Caco-2 (cell line): ENCODE measurements at regions not wholly inside any gene's neighbourhood (a gene's known extent, or its start where the extent isn't known, plus 50 kb on each side); places are given as distances from the start of the nearest gene placed in this dataset.

Experiments used
- BruUV-seq: library from RNA; stranded (reverse); fragments of 400-500 nt; replicated peaks from 2 replicates; lab custom pipeline; 2021; lab: Mats Ljungman, UMichigan
- CTCF ChIA-PET: fragments of 300-600 bp; sonication (Branson Sonifier 250); formaldehyde crosslinking; loops from one replicate; lab custom pipeline; 2022; ENCODE audit warnings: antibody characterized with exemption; lab: Charles Lee
- POLR2A ChIA-PET: fragments of 300-600 bp; sonication (Branson Sonifier 250); formaldehyde crosslinking; loops from one replicate; lab custom pipeline; 2022; ENCODE audit warnings: antibody characterized with exemption; lab: Charles Lee
- DNase-seq, 2 experiments: peaks; one replicate each; pipeline versions ENCODE4 v3.0.0 to v3.0.0-alpha.2; 2020 to 2022
- H3K27me3 ChIP-seq: replicated peaks from 2 replicates; pipeline ENCODE4 v1.6.0; 2011; ENCODE audit warnings: low read length; ENCODE audit not compliant: control insufficient read depth, insufficient read depth
- H3K36me3 ChIP-seq: 2 replicates; pipeline ENCODE4 v1.5.1; 2011; ENCODE audit warnings: low read length; ENCODE audit not compliant: control insufficient read depth, insufficient read depth
- H3K4me1 ChIP-seq: fragments of 250-450 bp; sonication (Bioruptor Pico); 2 replicates; pipeline ENCODE4 v1.5.1; 2020; ENCODE audit warnings: mild to moderate bottlenecking
- H3K4me3 ChIP-seq: 2 replicates; pipeline ENCODE4 v1.5.1; 2011; ENCODE audit warnings: low read depth, mild to moderate bottlenecking, control low read depth, low read length
- H3K9me3 ChIP-seq: fragments of 250-450 bp; sonication (Bioruptor Pico); 2 replicates; pipeline ENCODE4 v1.5.1; 2020; ENCODE audit warnings: mild to moderate bottlenecking, moderate library complexity
- H3K27ac Mint-ChIP-seq: one replicate; pipeline ENCODE4 v1.8.0; 2022; ENCODE audit warnings: mixed read lengths; ENCODE audit not compliant: unreplicated experiment
- H3K27me3 Mint-ChIP-seq: one replicate; pipeline ENCODE4 v1.8.0; 2022; ENCODE audit warnings: mixed read lengths; ENCODE audit not compliant: insufficient read depth, unreplicated experiment
- H3K36me3 Mint-ChIP-seq: one replicate; pipeline ENCODE4 v1.8.0; 2022; ENCODE audit warnings: mild to moderate bottlenecking, mixed read lengths; ENCODE audit not compliant: insufficient read depth, unreplicated experiment
- H3K4me1 Mint-ChIP-seq: one replicate; pipeline ENCODE4 v1.8.0; 2022; ENCODE audit warnings: low read depth, mixed read lengths; ENCODE audit not compliant: unreplicated experiment
- H3K4me3 Mint-ChIP-seq: one replicate; pipeline ENCODE4 v1.8.0; 2022; ENCODE audit warnings: mild to moderate bottlenecking, moderate library complexity, mixed read lengths; ENCODE audit not compliant: unreplicated experiment
- H3K9me3 Mint-ChIP-seq: one replicate; pipeline ENCODE4 v1.8.0; 2022; ENCODE audit warnings: mixed read lengths; ENCODE audit not compliant: unreplicated experiment
- intact Hi-C: fragments of 100-400 bp; cut with micrococcal nuclease; formaldehyde crosslinking; loops from one replicate; pipeline ENCODE4 v1.10.0; 2022; ENCODE audit not compliant: unreplicated experiment
- TF ChIP-seq, protein P1 (sequence below), 2 experiments: fragments of 200-600 bp in 1 of 2; IDR thresholded peaks; 1 replicate in 1 of 2; 2 replicates in 1 of 2; pipeline versions ENCODE4 v1.5.1 to v1.8.0; 2011 to 2022; ENCODE audit warnings: antibody characterized with exemption in 1 of 2, control low read depth in 1 of 2, inconsistent platforms in 1 of 2, low read depth in 1 of 2, low read length in 1 of 2, mild to moderate bottlenecking in 1 of 2, moderate library complexity in 1 of 2; ENCODE audit not compliant: insufficient read depth in 1 of 2, severe bottlenecking in 1 of 2, unreplicated experiment in 1 of 2

DNA sequence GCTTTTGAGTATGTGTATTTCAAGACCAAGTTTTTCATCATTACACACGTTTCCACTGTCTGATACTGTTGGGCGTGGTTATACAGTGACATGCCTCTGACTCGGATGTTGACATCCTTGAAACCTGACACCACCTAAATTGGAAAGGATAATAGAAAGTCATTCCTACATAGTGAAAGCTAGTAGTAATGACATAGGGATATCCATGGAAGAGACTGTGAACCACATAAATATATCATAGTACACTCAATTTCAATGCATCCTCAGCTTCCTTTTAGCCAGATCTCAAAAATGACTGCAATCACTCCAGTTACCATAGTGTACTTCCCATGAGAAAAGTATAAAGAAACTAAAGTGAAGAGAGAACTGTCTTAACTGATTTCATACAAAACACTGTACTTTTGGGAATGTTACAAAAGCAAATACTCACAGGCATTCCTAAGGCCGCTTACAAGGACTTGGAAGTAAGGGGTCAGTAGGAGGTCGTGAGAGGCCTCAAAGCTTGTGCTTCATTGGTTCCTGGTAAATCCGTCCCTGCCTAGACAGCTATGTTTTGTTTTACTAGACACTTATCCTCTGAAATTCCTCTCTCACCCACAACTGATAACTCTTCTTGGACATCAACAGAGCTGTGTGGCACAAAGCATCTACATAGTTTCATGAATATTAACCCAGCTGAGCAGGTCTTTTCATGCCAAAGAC is 71.8 kb upstream of the VWDE start:
- H3K4me3 Mint-ChIP-seq: no peak overlapping the region
- Histone ChIP-seq H3K36me3 (no peaks in the 10 kb centered on the region), H3K27me3 (no peaks in the 10 kb centered on the region; the same call in 1 of the 2 replicates), H3K9me3 (no peaks in the 10 kb centered on the region), H3K4me1 (no peaks in the 10 kb centered on the region), H3K4me3 (no peak overlapping the region)
- H3K9me3 Mint-ChIP-seq: no peaks in the 10 kb centered on the region
- no peak overlapping the region for H3K27ac Mint-ChIP-seq
- CTCF ChIA-PET: interaction anchor here (0.6 to 1.5 kb wide), 3 partner anchors 14 to 44 kb away, joined by 3 to 4 read pairs (median 3); no protein-coding TSS in a partner anchor
- no TSS peak for BruUV-seq
- no peak for DNase-seq
- intact Hi-C loops: no loop called here
- peaks cover 11% of the 10 kb centered on the region for H3K27me3 Mint-ChIP-seq
- no peaks in the 10 kb centered on the region for H3K36me3 Mint-ChIP-seq
- POLR2A ChIA-PET: no interaction called here
- H3K4me1 Mint-ChIP-seq: no peaks in the 10 kb centered on the region
- TF ChIP-seq, protein P1, sequence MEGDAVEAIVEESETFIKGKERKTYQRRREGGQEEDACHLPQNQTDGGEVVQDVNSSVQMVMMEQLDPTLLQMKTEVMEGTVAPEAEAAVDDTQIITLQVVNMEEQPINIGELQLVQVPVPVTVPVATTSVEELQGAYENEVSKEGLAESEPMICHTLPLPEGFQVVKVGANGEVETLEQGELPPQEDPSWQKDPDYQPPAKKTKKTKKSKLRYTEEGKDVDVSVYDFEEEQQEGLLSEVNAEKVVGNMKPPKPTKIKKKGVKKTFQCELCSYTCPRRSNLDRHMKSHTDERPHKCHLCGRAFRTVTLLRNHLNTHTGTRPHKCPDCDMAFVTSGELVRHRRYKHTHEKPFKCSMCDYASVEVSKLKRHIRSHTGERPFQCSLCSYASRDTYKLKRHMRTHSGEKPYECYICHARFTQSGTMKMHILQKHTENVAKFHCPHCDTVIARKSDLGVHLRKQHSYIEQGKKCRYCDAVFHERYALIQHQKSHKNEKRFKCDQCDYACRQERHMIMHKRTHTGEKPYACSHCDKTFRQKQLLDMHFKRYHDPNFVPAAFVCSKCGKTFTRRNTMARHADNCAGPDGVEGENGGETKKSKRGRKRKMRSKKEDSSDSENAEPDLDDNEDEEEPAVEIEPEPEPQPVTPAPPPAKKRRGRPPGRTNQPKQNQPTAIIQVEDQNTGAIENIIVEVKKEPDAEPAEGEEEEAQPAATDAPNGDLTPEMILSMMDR (IDR thresholded peaks at IDR 0.05; ENCODE audit: insufficient read depth in 1 of 2, low read depth in 1 of 2, low read length in 1 of 2, severe bottlenecking in 1 of 2, unreplicated experiment in 1 of 2): no peak

DNA sequence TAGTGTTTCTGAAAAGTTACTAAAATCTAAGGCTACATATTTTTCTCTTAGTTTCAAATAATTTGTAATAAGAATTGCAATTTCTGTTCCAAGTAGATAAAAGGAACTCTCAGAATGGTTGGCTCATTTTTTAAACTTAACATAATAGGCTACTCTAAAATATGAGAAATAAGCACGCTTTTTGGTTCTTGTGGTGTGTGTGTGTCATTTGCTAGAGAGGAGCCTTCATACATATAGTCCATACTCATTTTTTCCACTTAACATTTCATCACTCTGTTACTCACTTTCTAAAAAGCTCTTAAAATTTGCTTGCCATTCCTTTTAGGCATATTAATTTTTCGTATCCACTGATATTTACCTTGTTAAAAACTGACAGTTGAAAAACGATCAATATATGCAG is 74.0 kb upstream of the VWDE start:
- H3K27me3 Mint-ChIP-seq: peaks cover 4% of the 10 kb centered on the region
- DNase-seq: no peak
- Histone ChIP-seq H3K9me3 (no peaks in the 10 kb centered on the region), H3K4me3 (no peak overlapping the region), H3K4me1 (no peaks in the 10 kb centered on the region), H3K27me3 (no peaks in the 10 kb centered on the region; the same call in 1 of the 2 replicates), H3K36me3 (no peaks in the 10 kb centered on the region)
- TF ChIP-seq, protein P1 (IDR thresholded peaks at IDR 0.05; ENCODE audit: insufficient read depth in 1 of 2, low read depth in 1 of 2, low read length in 1 of 2, severe bottlenecking in 1 of 2, unreplicated experiment in 1 of 2): no peak
- intact Hi-C loops: no loop called here
- no TSS peak for BruUV-seq
- POLR2A ChIA-PET: no interaction called here
- H3K4me1 Mint-ChIP-seq: no peaks in the 10 kb centered on the region
- H3K9me3 Mint-ChIP-seq: no peaks in the 10 kb centered on the region
- H3K36me3 Mint-ChIP-seq: no peaks in the 10 kb centered on the region
- H3K27ac Mint-ChIP-seq: no peak overlapping the region
- CTCF ChIA-PET: no interaction called here
- no peak overlapping the region for H3K4me3 Mint-ChIP-seq

DNA sequence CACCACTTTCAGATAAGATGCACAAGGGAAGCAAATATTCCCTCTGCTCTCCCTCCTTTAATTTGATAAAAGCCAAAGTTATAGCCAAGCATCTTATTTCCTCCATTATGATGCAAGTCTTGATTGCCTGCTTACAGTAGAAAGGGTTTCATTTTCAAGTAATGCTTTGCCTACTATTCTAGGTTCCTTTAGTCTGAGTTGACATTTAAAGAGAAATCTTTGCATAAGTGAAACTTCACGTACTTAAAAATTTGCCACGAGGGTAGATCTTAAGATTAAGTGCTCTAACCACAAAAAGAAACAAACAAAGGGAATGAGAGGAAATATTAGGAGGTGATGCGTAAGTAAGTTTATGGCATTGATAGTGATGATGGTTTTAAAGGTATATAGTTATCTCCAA is 78.1 kb upstream of the VWDE start:
- no peaks in the 10 kb centered on the region for H3K4me1 Mint-ChIP-seq
- H3K27me3 Mint-ChIP-seq: no peaks in the 10 kb centered on the region
- Histone ChIP-seq H3K4me1 (no peaks in the 10 kb centered on the region), H3K4me3 (no peak overlapping the region), H3K36me3 (no peaks in the 10 kb centered on the region), H3K9me3 (no peaks in the 10 kb centered on the region), H3K27me3 (no peaks in the 10 kb centered on the region)
- POLR2A ChIA-PET: no interaction called here
- no peaks in the 10 kb centered on the region for H3K36me3 Mint-ChIP-seq
- no TSS peak for BruUV-seq
- DNase-seq: no peak
- no peaks in the 10 kb centered on the region for H3K9me3 Mint-ChIP-seq
- TF ChIP-seq, protein P1 (IDR thresholded peaks at IDR 0.05; ENCODE audit: insufficient read depth in 1 of 2, low read depth in 1 of 2, low read length in 1 of 2, severe bottlenecking in 1 of 2, unreplicated experiment in 1 of 2): no peak
- intact Hi-C loops: no loop called here
- CTCF ChIA-PET: no interaction called here
- H3K27ac Mint-ChIP-seq: no peak overlapping the region
- H3K4me3 Mint-ChIP-seq: no peak overlapping the region
